ENCODE measurements at regions not wholly inside any gene's neighbourhood (a gene's known extent, or its start where the extent isn't known, plus 50 kb on each side); places are given as distances from the start of the nearest gene placed in this dataset.

DNA sequence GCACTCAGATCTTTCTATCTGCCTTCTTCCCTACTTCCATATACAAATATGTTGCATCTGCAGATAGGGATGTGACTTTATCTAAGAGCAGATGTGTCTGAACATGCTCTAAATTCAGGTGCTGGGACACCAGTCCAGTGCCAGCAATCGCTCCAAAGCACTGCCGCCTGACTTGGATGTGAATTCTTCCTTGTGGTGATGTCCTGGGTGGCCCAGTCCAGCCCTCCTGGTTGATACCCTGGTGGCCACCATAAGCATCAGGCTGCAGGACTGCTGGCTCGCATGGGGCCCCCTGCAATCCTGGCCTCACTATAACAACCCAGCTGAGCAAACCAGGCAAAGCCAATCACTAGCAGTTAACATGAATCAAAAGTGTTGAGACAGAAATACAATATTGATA, 149.2 kb upstream of the PDE1C start:
- Mint-ChIP-seq H3K27ac (no peak overlapping the region), H3K4me3 (no peak overlapping the region), H3K27me3 (peaks cover 57% of the 10 kb centered on the region), H3K4me1 (ENCODE audit: unreplicated experiment) (no peaks in the 10 kb centered on the region), H3K9me3 (no peaks in the 10 kb centered on the region), H3K36me3 (no peaks in the 10 kb centered on the region)
- TF ChIP-seq, protein P1, sequence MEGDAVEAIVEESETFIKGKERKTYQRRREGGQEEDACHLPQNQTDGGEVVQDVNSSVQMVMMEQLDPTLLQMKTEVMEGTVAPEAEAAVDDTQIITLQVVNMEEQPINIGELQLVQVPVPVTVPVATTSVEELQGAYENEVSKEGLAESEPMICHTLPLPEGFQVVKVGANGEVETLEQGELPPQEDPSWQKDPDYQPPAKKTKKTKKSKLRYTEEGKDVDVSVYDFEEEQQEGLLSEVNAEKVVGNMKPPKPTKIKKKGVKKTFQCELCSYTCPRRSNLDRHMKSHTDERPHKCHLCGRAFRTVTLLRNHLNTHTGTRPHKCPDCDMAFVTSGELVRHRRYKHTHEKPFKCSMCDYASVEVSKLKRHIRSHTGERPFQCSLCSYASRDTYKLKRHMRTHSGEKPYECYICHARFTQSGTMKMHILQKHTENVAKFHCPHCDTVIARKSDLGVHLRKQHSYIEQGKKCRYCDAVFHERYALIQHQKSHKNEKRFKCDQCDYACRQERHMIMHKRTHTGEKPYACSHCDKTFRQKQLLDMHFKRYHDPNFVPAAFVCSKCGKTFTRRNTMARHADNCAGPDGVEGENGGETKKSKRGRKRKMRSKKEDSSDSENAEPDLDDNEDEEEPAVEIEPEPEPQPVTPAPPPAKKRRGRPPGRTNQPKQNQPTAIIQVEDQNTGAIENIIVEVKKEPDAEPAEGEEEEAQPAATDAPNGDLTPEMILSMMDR (conservative IDR thresholded peaks at IDR 0.05): no peak
- no peak for DNase-seq (ENCODE audit: extremely low spot score, unreplicated experiment)

DNA sequence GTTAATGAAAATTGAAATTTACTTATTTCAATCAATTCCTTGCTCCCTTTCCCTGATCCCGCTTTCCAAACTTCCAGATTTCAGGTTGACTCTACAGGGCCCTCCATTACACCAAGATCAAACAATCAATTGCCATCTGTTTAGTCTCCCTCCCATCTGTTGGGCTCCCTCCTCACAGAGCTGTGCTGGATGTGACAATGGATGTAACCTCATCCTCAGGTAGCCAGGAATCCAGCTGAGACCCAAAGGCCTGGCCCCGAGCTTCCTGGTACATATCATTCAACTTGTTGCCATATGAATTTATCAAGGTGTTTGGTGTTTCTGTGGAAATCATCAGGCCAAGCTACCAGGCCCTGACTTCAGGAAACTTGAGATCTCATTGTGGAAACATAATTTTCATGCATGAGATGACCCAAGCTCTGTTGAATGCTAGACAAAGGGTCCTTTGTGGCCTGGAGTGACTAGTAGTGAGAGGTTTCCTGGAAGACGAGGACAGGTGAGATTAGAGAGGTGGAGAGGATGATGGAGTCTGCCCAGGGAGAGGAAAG, 148.6 kb upstream of the PDE1C start:
- Mint-ChIP-seq H3K4me1 (ENCODE audit: unreplicated experiment) (no peaks in the 10 kb centered on the region), H3K36me3 (no peaks in the 10 kb centered on the region), H3K27me3 (peaks cover 56% of the 10 kb centered on the region), H3K9me3 (no peaks in the 10 kb centered on the region), H3K4me3 (no peak overlapping the region), H3K27ac (no peak overlapping the region)
- DNase-seq (ENCODE audit: extremely low spot score, unreplicated experiment): no peak
- TF ChIP-seq, protein P1 (conservative IDR thresholded peaks at IDR 0.05): no peak

DNA sequence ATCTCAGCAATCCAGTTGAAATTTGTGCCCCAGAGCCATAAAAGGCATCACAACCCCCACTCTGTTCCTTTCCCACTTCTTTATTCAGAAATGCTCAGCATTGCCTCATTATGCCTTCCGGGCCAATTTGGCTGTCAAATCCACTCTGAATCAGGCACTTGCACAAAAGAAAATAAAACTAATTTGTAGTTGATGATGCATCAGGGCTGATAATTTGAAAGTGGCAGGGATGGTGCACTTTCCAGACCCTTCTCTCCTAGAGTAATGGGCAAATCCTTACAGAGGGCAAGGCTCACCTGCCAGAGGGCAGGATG, 147.9 kb upstream of the PDE1C start:
- TF ChIP-seq, protein P1 (conservative IDR thresholded peaks at IDR 0.05): no peak
- no peaks in the 10 kb centered on the region for H3K9me3 Mint-ChIP-seq
- DNase-seq (ENCODE audit: extremely low spot score, unreplicated experiment): no peak
- H3K27ac Mint-ChIP-seq: no peak overlapping the region
- no peaks in the 10 kb centered on the region for H3K4me1 Mint-ChIP-seq (ENCODE audit: unreplicated experiment)
- no peak overlapping the region for H3K4me3 Mint-ChIP-seq
- H3K36me3 Mint-ChIP-seq: no peaks in the 10 kb centered on the region
- peaks cover 50% of the 10 kb centered on the region for H3K27me3 Mint-ChIP-seq

DNA sequence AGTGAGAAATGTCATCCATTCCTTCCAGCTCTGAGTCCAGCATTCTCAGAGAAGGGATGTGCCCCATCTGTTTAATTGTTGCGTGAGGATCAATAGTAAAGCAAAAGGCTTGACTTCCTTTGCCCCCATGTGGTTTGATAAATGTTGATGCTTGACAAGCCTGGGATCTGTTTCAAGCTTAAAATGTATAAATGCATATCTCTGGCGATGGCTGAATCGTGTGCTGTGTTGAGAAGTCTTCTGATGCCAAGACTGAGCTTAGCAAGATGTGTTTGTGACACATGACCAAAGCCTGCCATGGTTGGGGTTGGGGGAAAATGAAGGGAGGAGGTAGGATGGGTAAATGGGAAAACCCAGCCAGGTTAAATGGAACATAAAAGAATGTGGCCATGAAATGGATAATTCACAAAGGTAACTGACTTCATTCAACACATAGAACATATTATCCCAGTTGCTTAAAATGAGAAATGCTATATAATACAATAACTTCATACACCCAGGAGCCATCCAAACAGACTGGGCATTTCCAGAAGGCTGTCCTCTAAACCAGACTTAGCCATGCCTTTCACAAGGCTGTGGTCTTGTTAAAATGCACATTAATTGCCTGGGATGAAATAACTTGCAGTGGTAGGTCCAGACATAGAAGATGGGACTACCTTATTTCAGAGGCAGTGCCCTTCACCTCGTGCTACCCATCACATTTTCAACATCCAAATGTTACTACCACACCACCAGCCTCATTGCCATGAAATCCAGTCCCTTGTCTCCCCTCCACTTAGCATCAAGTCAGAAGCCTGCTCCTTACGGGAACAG, 147.3 kb upstream of the PDE1C start:
- H3K4me1 Mint-ChIP-seq (ENCODE audit: unreplicated experiment): no peaks in the 10 kb centered on the region
- H3K36me3 Mint-ChIP-seq: no peaks in the 10 kb centered on the region
- no peak overlapping the region for H3K4me3 Mint-ChIP-seq
- H3K9me3 Mint-ChIP-seq: no peaks in the 10 kb centered on the region
- TF ChIP-seq, protein P1 (conservative IDR thresholded peaks at IDR 0.05): no peak
- DNase-seq (ENCODE audit: extremely low spot score, unreplicated experiment): no peak
- no peak overlapping the region for H3K27ac Mint-ChIP-seq
- H3K27me3 Mint-ChIP-seq: peaks cover 48% of the 10 kb centered on the region

DNA sequence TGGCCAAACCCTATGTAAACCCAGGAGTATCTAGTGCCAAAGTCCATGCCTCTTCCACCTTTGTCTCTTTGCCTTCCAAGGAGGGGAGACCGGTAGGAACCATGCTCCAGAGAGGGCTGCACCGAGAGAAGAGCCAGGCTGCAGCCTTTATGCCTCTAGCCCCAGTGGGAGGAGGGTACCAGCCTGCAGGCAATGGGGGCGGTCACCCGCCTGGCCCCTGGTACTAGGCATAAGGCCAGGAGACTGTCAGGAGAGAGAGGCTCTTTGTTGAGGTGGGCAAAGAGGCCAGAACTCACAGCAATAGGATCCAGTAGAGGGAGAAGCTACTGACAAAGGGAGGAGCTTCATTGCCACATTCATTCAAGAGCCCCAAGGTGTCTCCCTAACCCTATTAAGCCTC, 146.6 kb upstream of the PDE1C start:
- no peaks in the 10 kb centered on the region for H3K9me3 Mint-ChIP-seq
- no peaks in the 10 kb centered on the region for H3K36me3 Mint-ChIP-seq
- no peak overlapping the region for H3K4me3 Mint-ChIP-seq
- no peak for DNase-seq (ENCODE audit: extremely low spot score, unreplicated experiment)
- H3K27ac Mint-ChIP-seq: no peak overlapping the region
- H3K27me3 Mint-ChIP-seq: peaks cover 47% of the 10 kb centered on the region
- TF ChIP-seq, protein P1 (conservative IDR thresholded peaks at IDR 0.05): no peak
- no peaks in the 10 kb centered on the region for H3K4me1 Mint-ChIP-seq (ENCODE audit: unreplicated experiment)
